Mucosa of rectum (tissue), 2 donors: ENCODE measurements at regions not wholly inside any gene's neighbourhood (a gene's known extent, or its start where the extent isn't known, plus 50 kb on each side); places are given as distances from the start of the nearest gene placed in this dataset.
"Not testable (repeated sequence)": the region's sequence is repeated elsewhere in the genome, so short reads cannot be mapped to it uniquely, and the experiment has no call there.

ENCODE experiments used
- H3K27ac ChIP-seq, 2 donors: one replicate each; pipeline ENCODE4 v1.7.0; 2013; ENCODE audit warnings: inconsistent platforms in 2 of 2, low read depth in 2 of 2, low read length in 2 of 2
- H3K27me3 ChIP-seq, 2 donors: one replicate each; pipeline ENCODE4 v1.7.0; 2013; ENCODE audit warnings: low read length in 2 of 2; ENCODE audit not compliant: control insufficient read depth in 2 of 2, insufficient read depth in 2 of 2
- H3K36me3 ChIP-seq, 2 donors: one replicate each; pipeline ENCODE4 v1.7.0; 2013; ENCODE audit warnings: low read length in 2 of 2; ENCODE audit not compliant: control insufficient read depth in 2 of 2, insufficient read depth in 2 of 2
- H3K4me1 ChIP-seq, 2 donors: one replicate each; pipeline ENCODE4 v1.7.0; 2013; ENCODE audit warnings: low read length in 2 of 2, mild to moderate bottlenecking in 1 of 2; ENCODE audit not compliant: control insufficient read depth in 2 of 2, insufficient read depth in 2 of 2
- H3K4me3 ChIP-seq, 2 donors: one replicate each; pipeline ENCODE4 v1.7.0; 2013; ENCODE audit warnings: low read length in 2 of 2
- H3K9ac ChIP-seq, 2 donors: one replicate each; pipeline ENCODE4 v1.7.0; 2013; ENCODE audit warnings: low read length in 2 of 2, low read depth in 1 of 2, mild to moderate bottlenecking in 1 of 2
- H3K9me3 ChIP-seq, 2 donors: one replicate each; pipeline ENCODE4 v1.7.0; 2013; ENCODE audit warnings: low read length in 2 of 2; ENCODE audit not compliant: control insufficient read depth in 2 of 2
- donor health status: healthy.
- donor health status: Normal muscosa, but diverticular disease.

DNA sequence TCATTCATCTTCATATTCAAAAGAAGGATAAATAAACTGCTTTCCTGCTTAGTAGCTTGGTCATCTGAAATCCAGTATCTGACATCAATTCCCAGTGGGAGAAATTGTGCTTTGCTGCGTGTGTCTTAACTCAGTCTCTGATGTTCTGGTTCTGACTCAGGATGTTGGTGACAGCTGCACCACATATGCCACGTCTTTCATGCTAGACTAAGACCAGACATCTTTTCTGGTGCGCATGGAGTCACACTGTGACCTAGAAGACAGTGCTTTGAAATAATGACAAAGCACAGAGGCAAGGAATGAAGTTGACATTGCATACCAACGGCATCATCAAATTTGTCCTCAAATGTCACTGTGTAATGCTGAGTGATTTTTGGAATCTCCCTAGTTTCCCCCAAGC is 308.8 kb upstream of the PLGLB1 start:
- H3K27me3 ChIP-seq, H3K9me3 ChIP-seq, H3K4me1 ChIP-seq, H3K9ac ChIP-seq, H3K4me3 ChIP-seq, H3K27ac ChIP-seq, H3K36me3 ChIP-seq: not testable (repeated sequence)

DNA sequence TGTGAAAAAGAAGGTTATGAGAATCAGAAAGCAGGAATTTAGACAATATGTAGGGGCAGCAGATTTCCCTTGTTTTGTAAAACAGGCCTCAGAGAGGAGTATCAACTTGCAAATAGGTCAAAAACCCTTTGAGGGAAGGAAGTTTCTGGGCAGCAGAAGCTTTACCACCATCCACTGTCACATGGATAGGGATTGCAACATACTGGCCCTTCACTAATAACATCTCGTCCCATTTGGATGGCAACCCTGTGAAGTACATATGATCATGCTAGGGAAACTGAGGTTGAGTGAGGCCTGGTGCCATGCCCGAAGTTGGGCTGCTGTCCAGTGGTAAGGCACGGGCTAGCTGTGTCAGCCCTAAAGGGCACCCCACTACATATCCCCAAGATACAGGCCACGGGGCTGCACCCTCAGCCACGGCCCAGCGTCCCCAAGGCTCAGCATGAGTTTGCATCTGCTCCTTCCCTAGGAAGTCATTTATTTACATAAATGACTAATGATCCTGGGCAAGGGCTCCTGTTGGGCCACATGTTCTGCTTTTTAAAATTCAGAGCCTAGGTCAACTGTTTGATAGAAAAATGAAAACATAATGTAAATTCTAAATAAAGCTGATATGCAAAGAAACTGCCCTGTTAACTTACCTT is 310.4 kb upstream of the PLGLB1 start:
- H3K9ac ChIP-seq, result not testable (repeated sequence)

DNA sequence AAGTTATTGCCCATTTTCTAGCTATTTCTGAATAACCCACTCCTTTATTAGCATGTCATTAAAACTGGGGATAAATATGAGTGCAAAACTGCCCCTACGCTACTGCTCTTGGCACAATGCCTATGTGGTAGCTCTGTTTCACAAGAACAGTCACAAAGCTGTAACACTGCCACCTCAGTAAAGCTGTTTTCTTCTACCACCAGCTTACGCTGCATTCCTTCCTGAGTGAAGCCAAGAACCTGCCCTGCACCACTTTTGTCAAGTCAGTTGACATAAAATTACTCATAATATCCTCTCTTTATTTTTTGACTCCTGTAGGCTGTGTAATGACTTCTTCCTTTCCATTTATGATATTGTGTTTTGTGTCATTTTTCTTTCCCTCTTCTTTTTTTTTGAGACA is 313.2 kb upstream of the PLGLB1 start:
- H3K27ac ChIP-seq, H3K36me3 ChIP-seq, H3K9ac ChIP-seq, H3K4me3 ChIP-seq, H3K27me3 ChIP-seq, H3K9me3 ChIP-seq, H3K4me1 ChIP-seq: not testable (repeated sequence)

More for the DNA sequence above, 310.4 kb upstream of the PLGLB1 start:
- H3K27ac ChIP-seq, H3K27me3 ChIP-seq, H3K36me3 ChIP-seq, H3K4me1 ChIP-seq, H3K9me3 ChIP-seq, H3K4me3 ChIP-seq: not testable (repeated sequence)

DNA sequence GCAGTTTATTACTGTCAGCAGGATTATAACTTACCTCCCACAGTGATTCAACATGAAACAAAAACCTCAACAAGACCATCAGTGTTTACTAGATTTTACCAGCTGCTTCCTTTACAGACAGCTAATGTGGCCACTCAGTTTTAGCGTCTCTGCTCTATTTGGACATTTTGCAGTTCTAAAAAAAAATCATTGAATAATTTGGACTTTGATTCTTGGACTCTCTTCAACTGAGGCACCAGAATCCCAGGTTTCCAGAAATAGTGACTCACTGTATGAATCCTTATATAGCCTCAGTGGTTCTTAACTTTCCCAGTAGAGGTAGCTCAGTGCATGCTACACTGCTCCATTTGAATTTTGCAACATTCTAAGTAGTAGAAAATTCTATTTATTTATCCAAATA is 317.4 kb upstream of the PLGLB1 start:
- H3K9ac ChIP-seq, H3K4me3 ChIP-seq, H3K27me3 ChIP-seq, H3K4me1 ChIP-seq, H3K27ac ChIP-seq, H3K36me3 ChIP-seq, H3K9me3 ChIP-seq: not testable (repeated sequence)

DNA sequence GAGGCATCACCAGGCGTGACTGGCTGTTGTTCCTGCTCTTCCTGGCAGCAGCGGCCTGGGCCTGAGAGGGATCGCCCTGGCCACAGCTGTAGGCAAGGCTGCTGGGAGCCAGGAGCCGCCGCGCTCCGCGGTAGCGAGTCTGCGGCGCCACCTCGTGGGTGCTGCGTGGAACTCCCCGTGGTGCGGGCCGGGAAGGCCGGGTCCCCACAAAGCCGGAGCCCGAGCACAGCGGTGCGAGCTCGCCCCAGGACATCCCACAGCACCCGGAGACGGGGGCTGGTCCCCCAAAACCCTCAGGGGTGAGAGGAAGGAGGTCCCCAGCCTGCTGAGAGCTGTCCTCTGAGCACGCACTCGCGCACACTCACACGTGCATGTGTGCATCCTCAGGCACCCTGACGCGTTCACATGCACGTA is 320.0 kb upstream of the PLGLB1 start:
- H3K9ac ChIP-seq, H3K4me1 ChIP-seq, H3K9me3 ChIP-seq, H3K27ac ChIP-seq, H3K27me3 ChIP-seq, H3K36me3 ChIP-seq, H3K4me3 ChIP-seq: not testable (repeated sequence)

DNA sequence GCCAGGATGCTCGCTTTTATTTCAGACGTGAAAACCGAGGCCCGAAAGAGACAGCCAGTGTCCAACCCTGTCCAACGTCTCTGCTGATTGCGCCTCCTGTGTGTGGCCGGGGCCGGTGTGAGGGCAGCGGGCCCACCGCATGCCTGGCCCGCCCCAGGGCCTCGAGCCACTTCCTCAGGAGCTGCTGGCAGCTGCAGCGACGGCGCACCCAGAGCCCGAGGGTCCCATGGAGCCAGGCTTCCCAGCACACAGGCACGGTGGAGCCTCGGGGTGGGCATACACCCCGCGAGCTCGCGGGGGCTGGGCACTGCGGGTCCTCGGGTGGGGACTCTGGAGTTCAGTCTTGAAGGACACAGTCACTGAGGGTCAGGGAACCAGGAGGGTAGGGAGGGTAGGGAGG is 320.5 kb upstream of the PLGLB1 start:
- not testable (repeated sequence) for H3K4me1 ChIP-seq, H3K9ac ChIP-seq, H3K27ac ChIP-seq

DNA sequence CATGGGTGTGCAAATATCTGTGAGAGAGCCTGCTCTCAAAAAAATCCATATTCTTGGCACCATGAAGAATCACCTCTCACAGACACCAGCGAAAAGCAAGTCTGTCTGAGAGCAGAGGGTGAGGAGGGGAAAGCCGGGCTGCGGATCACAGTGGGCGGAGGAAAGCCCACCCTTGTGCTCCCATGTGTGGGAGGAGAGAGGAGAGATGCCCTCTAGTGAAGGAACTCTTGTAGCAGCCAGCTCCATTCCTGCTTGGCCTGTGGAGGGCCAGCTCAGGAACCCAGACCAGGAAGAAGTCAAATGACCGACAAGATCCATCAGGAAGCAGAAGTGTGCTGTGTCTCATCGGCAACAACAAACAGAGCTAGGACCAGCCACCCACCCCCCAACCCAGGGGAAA is 321.7 kb upstream of the PLGLB1 start:
- not testable (repeated sequence) for H3K9me3 ChIP-seq, H3K4me3 ChIP-seq, H3K27me3 ChIP-seq, H3K9ac ChIP-seq, H3K27ac ChIP-seq, H3K36me3 ChIP-seq, H3K4me1 ChIP-seq

More for the DNA sequence above, 320.5 kb upstream of the PLGLB1 start:
- H3K4me3 ChIP-seq, H3K36me3 ChIP-seq, H3K9me3 ChIP-seq, H3K27me3 ChIP-seq: not testable (repeated sequence)

DNA sequence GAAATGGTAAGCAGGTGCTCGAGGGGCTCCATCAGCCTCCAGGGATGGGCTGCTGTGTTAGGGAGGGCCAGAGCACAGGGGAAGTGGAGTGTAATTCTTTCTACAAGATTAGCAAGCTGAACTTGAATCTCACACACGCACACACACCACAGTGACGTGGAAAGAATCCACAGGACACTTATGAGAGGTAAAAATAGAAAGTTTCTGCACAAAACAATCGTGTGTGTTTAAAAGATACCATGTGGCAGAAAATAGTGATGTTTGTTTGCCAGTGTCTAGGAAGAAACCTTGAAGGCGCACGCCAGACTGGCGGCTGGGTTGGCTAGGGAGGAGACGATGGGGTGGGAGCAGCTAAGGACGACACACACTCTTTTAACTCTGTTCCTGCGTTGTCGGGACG is 323.6 kb upstream of the PLGLB1 start:
- not testable (repeated sequence) for H3K4me3 ChIP-seq, H3K27ac ChIP-seq, H3K27me3 ChIP-seq, H3K36me3 ChIP-seq, H3K9me3 ChIP-seq, H3K9ac ChIP-seq, H3K4me1 ChIP-seq

DNA sequence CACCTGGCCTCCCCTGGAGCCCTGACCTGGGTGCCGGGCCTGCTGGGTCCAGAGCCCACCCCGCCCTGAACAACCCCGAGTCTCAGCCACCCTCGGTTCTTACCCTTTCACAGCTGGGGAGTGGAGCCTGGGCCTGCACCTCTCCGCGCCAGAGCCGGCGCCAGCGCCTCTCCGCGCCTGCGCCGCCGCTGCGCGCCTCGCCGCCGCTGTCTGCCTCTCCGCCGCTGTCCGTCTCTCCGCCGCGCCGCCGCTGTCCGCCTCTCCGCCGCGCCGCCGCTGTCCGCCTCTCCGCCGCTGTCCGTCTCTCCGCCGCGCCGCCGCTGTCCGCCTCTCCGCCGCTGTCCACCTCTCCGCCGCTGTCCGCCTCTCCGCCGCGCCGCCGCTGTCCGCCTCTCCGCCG is 326.9 kb upstream of the PLGLB1 start:
- H3K9me3 ChIP-seq, H3K27ac ChIP-seq, H3K36me3 ChIP-seq, H3K4me3 ChIP-seq, H3K9ac ChIP-seq, H3K4me1 ChIP-seq, H3K27me3 ChIP-seq: not testable (repeated sequence)

DNA sequence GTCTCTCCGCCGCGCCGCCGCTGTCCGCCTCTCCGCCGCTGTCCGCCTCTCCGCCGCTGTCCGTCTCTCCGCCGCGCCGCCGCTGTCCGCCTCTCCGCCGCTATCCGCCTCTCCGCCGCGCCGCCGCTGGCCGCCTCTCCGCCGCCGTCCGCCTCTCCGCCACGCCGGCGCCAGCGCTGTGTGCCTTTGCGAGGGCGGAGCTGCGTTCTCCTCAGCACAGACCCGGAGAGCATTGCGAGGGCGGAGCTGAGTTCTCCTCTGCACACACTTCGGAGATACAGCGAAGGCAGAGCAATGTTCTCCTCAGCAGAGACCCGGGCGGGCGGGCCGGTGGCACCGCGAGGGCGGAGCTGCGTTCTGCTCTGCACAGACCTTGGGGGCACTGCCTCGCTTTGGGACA is 327.4 kb upstream of the PLGLB1 start:
- H3K4me3 ChIP-seq, result not testable (repeated sequence)

More for the DNA sequence above, 327.4 kb upstream of the PLGLB1 start:
- not testable (repeated sequence) for H3K4me1 ChIP-seq, H3K36me3 ChIP-seq, H3K9me3 ChIP-seq, H3K27ac ChIP-seq, H3K9ac ChIP-seq, H3K27me3 ChIP-seq
